Esophagus mucosa (tissue), 1 donor: ENCODE measurements at regions not wholly inside any gene's neighbourhood (a gene's known extent, or its start where the extent isn't known, plus 50 kb on each side); places are given as distances from the start of the nearest gene placed in this dataset.
"Not testable (repeated sequence)": the region's sequence is repeated elsewhere in the genome, so short reads cannot be mapped to it uniquely, and the experiment has no call there.

Experiments
- ATAC-seq: fragments of 200-7000 bp; cut with Tn5 transposase; one replicate; pipeline ENCODE4 v1.9.1; 2020
- donor health status: DM: yes; HTN: yes; CAD: no.

GRCh38 chr18:76720683-76721082 is 101.7 kb upstream of the ZNF236 start:
- ATAC-seq = no peak

DNA sequence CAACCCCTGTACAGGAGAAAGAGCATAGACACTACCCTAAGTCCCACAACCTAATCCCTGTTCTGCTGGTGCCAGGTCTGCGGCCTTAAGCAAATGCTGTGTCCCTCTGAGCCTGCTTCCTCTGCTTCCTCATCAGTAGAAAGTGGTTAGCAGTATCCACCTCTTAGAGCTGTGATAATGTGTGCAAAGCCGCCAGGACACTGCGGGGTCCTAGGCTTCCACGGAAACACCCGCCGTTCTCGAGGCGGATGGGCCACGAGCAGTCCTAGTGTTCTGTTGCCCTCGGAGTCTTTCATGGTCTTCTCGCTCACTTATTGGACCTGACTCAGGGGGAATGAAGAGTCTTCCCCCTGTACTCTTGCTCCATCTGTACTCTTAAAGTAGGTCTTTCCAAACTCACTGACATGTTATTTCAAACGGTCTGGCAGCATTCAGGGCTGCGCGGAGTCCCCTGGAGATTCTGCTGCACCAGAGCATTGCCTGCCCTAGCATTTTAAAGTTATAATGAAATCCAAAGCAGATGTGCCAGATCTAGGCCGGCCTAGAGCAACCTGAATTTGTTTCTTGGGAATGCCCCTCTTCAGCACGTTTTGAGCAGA is 107.2 kb upstream of the ZNF236 start:
- no peak for ATAC-seq

GRCh38 chr18:76713432-76713831 is 108.9 kb upstream of the ZNF236 start:
- ATAC-seq = no peak

DNA sequence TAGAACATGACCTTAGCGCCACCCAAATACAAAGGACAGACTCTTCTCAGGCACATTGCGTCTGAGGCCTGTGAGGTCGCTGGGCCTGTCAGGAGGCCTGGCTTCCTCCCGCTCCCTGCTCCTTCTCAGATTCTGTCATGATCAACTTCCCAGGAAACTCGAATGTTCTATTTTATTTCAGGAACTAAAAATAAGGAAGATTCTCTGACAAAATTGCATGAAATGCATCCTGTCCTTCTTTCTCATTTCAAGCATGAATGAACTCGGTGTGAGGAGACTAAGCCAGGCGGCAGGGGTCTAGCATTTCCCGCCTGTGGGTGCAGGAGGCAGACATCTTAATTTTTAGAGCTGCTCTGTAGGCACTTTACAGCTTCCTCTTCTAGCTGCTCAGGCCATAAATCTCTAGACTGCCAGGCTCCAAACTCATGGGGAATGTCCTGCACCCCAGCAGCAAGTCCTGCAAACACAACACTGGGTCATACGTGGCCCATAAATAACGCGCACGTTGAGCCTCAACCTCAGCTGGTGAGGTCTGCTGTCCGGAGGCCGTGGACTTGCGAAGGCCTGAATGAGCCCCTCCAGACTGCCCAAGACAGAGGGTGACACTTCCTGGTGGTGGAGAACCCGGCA is 109.7 kb upstream of the ZNF236 start:
- ATAC-seq = no peak

- no peak for ATAC-seq
Measured at GRCh38 chr18:76710646-76711520, 111.5 kb upstream of the ZNF236 start.

GRCh38 chr18:76709659-76710645 is 112.4 kb upstream of the ZNF236 start:
- ATAC-seq = peak; percentile 86

DNA sequence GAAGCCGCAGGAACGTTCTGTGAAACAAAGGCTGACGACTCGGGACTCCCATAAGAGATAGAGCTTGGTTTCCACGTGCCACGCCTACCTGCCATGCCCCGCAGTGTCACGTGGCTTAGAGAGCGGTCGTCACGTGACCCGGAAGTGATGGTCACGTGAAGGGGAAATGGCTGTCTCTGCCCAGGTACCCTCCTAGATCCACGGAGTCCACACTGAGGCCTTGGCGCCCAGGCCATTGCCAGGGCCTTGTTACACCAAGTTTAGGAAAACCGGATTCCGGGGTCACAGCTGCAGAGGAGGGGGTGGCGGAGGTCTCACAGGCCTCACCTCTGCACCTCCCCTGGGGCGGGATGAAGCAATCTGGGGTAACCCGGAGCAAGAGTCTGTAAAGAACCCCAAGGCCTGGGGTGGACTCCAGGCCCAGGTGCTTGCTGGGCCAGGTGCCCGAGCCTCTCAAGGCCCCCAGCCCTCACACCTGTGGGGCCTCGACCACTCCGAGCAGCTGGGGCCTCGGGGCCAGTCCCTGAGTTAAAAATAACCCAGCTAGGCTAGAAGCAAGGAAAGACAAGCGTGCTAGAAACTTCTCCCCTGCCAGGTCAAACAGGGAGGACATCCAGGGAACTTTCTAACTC is 113.5 kb upstream of the ZNF236 start:
- ATAC-seq = no peak

DNA sequence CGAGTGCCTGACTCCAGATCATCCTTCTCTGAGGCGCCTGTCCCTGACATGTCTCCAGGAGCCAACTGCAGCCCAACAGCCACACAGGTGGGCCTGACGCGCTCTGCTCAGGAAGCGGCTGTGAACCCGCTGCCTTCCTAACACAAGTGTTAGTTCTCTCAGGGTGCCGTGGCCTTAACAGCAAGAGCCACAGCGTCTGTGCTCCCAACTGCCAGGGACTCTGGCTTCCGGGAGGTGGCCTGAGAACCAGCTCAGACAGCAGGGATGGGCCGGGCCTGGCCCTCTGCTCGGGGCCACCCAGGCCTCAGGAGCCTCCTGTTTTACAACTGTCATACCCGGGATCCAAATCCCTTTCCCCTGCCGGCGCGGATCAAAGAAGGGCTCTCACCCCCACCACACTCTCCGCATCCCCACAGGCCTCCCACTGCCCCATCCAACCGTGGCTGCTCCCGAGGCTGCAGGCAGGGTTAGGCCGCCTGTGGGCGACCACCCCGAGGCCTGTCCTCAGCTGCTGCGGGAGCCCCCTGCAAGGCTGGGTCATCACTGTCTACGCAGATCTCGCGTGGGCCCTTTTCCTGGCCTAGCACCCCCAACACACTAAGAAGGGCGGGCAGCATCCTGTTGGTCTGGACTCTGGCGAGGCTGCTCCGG is 114.2 kb upstream of the ZNF236 start:
- ATAC-seq = no peak

- ATAC-seq = no peak
Measured at GRCh38 chr18:76707534-76707933, 114.8 kb upstream of the ZNF236 start.

DNA sequence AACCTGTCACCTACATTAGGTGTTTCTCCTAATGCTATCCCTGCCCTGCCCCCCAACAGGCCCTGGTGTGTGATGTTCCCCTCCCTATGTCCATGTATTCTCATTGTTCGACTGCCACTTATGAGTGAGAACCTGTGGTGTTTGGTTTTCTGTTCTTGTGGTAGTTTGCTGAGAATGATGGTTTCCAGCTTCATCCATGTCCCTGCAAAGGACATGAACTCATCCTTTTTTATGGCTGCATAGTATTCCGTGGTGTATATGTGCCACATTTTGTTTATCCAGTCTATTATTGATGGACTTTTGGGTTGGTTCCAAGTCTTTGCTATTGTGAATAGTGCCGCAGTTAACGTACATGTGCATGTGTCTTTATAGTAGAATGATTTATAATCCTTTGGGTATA is 117.8 kb upstream of the ZNF236 start:
- not testable (repeated sequence) for ATAC-seq

DNA sequence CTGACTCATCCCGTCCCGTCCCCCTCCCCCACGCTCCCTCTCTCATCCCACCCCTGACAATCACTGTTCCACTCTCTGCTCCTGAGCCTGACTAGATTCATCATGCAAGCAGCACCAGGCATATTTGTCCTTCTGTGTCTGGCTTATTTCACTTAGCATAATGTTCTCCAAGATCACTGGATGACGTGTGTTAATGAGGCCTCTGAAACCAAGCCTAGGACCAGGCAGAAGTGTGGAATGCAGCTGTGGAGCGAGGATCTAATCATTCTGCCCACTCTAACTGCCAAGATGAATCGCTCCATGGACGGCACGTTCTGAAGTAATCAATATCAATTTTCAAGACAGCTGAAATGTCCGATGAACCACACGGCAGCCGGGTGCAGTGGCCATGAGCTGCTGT is 122.4 kb upstream of the ZNF236 start:
- ATAC-seq = no peak

GRCh38 chr18:76697441-76697901 is 124.9 kb upstream of the ZNF236 start:
- ATAC-seq = peak; percentile 56

GRCh38 chr18:76691800-76692199 is 130.6 kb upstream of the ZNF236 start:
- ATAC-seq = no peak

DNA sequence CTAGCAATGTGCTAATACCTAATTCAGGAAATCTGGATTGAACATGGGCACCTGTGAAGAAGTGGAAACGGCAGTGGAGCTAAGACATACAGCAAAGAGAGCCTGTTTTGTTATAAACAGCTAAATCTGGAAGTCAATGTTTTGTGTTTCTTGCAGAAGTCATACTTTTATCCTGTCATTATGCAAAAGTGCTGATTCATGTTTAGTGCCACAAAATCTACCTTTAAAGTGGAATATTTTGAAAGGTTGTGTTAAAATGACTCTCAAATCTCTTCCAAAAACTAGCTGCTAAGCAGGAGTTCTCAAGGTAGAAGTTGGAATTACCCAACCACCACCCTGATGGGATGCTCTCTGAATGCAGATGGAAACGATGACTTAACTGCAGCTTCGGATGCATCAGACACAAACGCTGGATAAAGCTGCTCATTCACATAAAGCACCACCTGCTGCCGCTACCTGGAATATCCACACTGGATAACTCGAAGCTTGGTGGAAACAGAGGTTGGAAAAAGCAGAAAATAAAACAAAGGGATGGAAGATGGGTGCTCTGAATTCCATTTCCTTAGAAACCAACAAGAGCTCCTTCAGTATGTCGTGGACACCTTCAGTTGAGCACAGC is 132.6 kb upstream of the ZNF236 start:
- no peak for ATAC-seq

DNA sequence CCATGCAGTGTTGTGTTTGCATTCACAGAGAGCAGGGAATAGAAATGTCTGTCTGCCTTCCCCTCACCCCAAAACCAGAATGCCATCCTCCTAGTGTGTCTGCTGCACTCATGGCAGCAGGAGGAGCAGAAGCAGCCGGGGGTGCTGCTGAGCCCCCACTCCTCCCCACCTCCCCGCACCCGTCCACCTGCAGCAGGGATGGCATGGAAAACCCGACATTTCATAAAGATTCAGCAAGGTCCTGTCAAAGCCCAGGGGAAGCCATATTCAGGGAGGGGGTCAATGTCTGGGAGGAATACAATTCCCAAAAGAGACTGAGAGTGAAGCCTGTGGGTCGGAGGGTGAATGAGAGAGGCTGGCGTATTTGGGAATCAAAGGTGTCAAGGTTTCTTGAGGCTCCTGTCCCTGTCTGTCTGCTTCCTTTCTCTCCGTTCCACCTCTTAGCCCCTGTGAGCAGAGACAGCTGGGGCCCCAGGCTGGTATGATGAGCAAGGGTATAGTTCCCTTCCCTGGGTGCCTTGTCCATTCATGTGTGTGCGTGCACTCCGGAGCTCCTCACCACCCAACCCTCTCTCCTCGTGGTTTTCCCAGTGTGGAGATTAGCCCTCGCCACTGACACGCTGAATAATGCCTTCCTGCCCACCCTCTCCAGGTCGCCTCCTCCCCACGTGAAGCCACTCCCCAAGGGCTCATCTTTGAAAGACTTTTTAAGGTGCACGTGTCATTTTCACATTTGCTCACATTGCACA is 133.5 kb upstream of the ZNF236 start:
- peak; percentile 38 for ATAC-seq

GRCh38 chr18:76687304-76687962 is 134.9 kb upstream of the ZNF236 start:
- no peak for ATAC-seq

DNA sequence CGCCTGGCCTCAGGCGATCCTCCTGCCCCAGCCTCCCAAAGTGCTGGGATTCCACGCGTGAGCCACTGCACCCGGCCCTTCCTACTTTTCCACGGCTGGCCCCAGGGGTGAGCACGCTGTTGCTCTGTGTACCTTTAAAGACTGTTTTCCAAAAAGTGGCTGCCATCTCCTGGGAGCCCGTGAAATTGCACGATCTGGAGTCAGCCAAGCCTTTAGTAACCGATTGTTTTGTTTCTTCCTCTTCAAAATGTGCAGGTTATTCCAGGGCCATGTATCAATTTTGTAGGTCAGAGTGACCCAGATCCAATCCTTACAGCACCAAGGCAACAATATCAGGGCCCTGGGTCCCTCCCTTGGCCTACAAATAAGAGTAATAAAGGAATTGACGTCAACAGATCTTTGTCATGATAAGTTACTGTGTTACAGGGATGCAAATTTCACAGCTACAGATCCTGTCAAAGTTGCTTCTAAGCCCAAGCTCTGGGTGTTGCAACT is 135.6 kb upstream of the ZNF236 start:
- ATAC-seq = peak; percentile 76

- no peak for ATAC-seq
Measured at GRCh38 chr18:76685860-76686259, 136.5 kb upstream of the ZNF236 start.

- no peak for ATAC-seq
Measured at GRCh38 chr18:76685402-76685801, 137.0 kb upstream of the ZNF236 start.
